VCaP (cell line): ENCODE measurements at regions not wholly inside any gene's neighbourhood (a gene's known extent, or its start where the extent isn't known, plus 50 kb on each side); places are given as distances from the start of the nearest gene placed in this dataset.

Source experiments
- H3K27ac ChIP-seq: fragments of 450-650 bp; 2 replicates; pipeline ENCODE4 v1.5.1; 2017
- TF ChIP-seq, protein P1 (sequence below): fragments of 450-650 bp; conservative IDR thresholded peaks from 2 replicates; pipeline ENCODE4 v1.5.1; 2017; ENCODE audit warnings: mild to moderate bottlenecking, moderate library complexity

DNA sequence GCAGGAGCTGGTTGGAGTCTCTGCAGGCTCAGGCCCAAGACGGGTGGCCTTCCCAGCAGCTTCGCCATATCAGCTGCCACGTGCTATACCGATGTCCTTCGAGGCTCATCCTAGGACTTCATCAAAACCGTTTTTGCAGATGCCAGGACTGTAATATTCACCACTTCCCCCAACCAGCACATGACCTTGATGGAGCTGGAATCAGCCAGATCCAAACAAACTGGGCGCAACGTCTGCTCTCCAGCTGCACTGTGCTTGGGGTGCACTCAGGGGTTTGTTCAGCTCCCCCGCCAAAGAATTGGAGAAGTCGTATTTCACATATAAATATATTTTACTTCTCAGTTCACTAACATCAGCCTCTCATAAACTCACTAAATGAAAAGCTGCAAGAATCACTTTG is 149.5 kb upstream of the DIO3 start:
- TF ChIP-seq, protein P1, sequence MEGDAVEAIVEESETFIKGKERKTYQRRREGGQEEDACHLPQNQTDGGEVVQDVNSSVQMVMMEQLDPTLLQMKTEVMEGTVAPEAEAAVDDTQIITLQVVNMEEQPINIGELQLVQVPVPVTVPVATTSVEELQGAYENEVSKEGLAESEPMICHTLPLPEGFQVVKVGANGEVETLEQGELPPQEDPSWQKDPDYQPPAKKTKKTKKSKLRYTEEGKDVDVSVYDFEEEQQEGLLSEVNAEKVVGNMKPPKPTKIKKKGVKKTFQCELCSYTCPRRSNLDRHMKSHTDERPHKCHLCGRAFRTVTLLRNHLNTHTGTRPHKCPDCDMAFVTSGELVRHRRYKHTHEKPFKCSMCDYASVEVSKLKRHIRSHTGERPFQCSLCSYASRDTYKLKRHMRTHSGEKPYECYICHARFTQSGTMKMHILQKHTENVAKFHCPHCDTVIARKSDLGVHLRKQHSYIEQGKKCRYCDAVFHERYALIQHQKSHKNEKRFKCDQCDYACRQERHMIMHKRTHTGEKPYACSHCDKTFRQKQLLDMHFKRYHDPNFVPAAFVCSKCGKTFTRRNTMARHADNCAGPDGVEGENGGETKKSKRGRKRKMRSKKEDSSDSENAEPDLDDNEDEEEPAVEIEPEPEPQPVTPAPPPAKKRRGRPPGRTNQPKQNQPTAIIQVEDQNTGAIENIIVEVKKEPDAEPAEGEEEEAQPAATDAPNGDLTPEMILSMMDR = no peak
- H3K27ac ChIP-seq = no peak overlapping the region

DNA sequence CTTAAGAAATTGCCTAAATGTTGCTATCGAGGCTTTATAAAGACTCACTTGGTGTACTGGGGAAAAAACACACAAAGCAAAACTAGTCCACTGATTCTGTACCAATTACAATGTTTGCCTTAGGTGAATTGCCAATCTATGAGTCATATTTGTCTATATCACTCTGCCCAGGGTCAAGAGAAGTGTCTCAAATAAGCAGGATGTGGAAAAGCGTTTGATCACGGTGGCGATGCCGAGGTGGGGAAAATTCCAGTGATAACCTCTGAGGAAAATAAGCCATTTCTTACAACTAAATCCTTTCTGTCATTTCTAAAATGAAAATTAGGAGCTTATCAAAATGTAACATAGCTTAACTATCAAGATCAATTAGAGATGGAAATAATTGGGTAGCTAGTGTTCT is 148.6 kb upstream of the DIO3 start:
- TF ChIP-seq, protein P1 = no peak
- no peak overlapping the region for H3K27ac ChIP-seq

DNA sequence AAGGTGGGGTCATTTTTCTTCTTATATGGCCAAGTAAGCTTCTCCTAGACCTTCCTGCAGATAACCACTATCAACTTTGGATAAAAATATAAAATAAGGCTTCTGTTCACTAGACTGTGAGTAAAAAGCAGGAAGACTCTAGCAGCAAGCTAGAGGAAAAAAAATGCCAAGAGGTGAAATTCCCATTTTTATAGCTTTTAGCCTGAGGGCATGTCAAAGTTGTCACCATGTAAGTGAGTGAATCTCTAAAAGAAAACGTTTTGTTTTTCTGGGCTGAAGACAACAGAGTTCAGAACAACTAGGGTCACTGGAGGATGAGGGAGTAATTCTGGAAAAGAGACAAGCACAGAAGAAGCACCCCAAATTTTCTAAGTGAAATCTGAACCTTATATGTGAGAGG is 143.9 kb upstream of the DIO3 start:
- TF ChIP-seq, protein P1 = no peak
- no peak overlapping the region for H3K27ac ChIP-seq

DNA sequence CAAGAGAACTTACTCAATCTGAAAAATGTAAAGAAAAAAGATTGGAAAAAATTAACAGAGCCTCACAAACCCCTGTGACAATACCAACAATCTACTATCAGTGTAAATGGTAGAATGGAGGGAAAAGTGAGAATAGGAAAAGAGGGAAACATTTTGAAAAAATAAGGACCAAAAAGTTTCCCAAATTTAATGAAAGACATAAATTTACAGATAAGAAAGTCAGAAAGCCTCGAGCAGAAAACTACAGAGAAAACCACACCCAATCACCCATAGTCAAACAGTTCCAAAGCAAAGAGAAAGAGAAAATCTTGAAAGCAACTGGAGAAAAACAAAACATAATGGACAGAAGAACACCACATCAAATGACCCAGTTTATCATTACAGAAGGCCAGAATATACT is 142.7 kb upstream of the DIO3 start:
- no peak overlapping the region for H3K27ac ChIP-seq
- TF ChIP-seq, protein P1 = no peak

DNA sequence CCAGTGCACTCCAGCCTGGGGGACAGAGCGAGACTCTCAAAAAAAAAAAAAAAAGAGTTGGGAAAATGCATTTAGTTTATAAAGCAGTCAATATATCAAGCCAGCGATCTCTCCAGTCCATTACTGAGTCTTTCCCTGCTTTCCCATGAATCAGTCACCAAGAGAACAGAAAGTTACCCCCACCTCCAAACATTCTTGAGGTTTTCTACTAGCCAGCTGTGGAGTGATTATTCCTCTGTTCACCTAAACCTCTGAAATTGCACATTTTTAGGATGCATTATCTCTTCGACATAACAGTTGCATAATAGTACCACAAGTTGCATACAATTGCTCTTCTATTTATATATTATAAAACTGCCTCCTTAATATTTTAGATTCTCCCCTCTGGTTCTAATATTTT is 134.8 kb upstream of the DIO3 start:
- no peak overlapping the region for H3K27ac ChIP-seq
- TF ChIP-seq, protein P1 = no peak

DNA sequence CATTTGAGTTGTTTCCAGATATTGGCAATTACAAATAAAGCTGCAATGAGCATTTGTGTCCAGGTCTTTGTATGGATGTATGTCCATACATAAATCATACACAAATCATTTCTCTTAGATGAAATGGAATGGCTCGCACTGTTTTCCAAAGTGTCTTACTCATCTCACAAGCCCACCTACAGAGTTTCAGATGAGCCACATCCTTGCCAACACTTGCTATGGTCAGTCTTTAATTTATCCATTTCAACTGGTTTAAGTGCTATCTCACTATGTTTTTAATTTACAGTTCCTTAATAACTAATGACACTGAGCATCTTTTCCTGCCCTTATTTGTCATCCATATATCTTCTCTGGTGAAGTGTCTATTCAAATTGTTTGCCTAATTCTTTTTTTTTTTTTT is 132.9 kb upstream of the DIO3 start:
- TF ChIP-seq, protein P1 = no peak
- no peak overlapping the region for H3K27ac ChIP-seq

DNA sequence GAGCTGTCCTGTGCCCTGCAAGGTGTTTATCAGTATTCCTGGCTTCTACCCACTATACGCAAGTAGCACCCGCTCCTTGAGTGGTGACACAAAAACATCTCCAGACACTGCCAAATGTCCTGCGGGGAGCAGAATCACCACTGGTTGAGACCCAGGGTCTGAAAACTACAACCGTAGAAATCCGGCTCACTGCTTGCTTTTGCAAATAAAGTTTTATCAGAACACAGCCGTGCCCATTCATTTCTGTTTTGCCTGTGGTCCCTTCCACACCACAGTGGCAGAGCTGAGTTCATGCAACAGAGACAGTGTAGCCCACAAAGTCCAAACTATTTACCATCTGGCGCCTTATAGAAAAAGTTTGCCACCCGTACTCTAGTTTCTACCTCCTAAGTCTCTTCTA is 125.7 kb upstream of the DIO3 start:
- TF ChIP-seq, protein P1 = no peak
- no peak overlapping the region for H3K27ac ChIP-seq

DNA sequence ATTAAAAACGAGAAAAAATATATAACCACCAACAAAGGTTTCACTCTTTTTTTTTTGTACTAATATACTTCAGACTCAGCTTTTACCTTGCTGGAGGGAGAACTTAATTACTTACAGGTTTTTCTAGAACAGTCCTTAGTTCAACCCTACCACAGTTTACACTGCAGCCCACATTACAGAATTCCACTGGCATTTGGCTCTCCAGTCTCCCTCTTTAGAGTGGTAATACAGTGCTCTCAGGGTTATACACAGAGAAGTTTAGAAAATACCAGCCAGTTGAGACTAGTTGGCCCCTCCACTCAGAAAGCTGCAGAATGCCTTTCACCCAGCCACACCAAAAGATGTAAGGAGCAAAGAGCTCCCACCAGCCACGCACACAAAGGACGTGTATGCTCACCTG is 122.3 kb upstream of the DIO3 start:
- no peak overlapping the region for H3K27ac ChIP-seq
- TF ChIP-seq, protein P1 = no peak
